ENCODE measurements at regions not wholly inside any gene's neighbourhood (a gene's known extent, or its start where the extent isn't known, plus 50 kb on each side); places are given as distances from the start of the nearest gene placed in this dataset.

DNA sequence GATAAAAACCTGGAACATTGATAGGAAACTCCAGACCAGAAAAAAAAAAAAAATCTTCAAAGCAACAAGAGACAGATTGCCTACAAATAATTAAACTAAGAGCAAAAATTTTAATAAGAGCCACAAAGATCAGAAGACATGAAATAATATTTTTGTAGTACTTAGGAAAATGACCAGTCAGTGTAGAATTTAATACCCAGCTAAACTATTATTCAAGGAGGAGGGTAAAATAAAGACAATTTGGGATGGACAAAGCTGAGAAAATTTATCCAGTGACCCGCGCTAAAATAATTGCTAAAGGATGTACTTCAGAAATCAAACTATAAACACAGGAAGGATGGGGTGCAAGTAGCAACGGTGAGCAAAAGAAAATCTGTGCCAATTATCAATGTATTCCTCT is 133.2 kb downstream of the AQP9 start:
- no peak for DNase-seq (ENCODE audit: low read depth)

GRCh38 chr15:58273104-58273503 is 134.9 kb downstream of the AQP9 start:
- DNase-seq (ENCODE audit: low read depth) = no peak

DNA sequence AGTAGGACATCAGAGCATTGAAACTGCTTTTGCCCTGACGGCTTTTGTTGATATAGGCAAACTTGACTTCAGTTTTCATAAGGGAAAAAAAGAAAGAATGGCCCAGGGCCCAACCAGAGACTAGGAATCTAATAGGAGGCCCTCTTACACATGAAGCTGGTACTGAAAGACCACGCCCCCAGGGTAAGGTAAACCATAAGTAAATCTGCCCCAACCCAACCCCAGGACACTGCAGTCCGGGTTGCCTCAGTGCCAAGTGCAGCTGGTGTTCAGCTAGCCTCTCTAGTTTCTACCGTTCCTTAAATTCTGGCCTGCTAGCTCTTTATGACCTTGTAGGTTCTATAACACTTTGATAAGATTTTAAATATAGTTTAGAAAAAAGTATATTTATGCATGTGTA is 136.7 kb downstream of the AQP9 start:
- no peak for DNase-seq (ENCODE audit: low read depth)

- DNase-seq (ENCODE audit: low read depth) = no peak
Measured at GRCh38 chr15:58275785-58276184, 137.6 kb downstream of the AQP9 start.

DNA sequence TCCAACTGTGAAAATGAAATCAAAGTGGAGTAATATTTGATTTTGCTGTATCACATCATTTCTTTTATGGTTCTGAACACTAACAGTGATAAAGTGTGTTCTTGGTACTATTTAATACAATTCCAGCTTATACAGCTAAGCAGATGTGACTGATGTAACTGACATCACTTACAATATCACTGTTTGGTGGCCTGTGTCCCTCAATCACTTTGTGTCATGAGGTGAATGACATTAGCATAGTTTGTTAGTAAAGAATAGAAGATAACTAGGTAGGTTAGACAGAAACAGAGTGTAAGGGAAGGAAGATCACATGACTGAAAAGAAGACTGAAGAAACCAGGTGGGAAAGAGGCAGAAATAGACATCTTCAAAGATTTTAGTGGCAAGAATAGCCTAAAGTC is 138.7 kb downstream of the AQP9 start:
- DNase-seq (ENCODE audit: low read depth) = no peak

GRCh38 chr15:58277333-58277732 is 139.2 kb downstream of the AQP9 start:
- DNase-seq (ENCODE audit: low read depth) = no peak

DNA sequence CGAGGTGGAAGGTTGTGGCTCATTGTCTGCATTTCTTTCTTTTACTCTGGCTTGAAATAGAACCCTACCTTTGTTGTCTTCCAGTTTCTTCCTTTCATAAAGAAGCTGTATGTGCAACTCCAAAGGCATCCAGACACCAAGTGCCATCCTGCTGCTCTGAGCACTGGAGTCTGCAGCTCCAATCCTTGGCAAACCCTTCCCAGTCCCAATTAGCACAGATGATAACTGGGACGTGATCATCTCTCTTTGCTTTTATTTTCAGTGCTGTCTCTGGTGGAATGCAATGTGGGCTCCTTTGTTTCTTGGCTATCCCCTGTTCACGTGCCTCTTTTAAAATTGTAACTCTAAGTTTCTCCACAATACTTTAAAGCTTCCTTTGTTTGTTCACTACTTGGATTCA is 140.9 kb downstream of the AQP9 start:
- DNase-seq (ENCODE audit: low read depth) = no peak

DNA sequence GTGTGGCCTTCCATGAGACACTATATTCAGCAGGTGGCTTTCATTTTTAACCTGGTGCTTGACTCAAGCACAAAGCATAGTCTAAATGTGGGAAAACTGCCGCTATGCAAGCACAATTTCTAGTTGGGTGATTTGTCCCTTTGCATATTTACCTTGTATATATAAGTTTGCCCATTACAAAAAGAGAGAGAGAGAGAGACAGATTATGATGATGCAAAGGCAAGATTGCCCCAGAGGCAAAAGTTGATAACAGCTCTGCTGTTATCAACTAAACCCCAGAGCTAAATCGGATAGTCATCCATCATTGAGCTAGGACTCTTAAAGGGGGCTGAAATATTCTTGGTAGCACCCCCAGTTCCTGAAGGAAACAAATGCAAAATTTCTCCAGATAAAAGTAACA is 141.5 kb downstream of the AQP9 start:
- no peak for DNase-seq (ENCODE audit: low read depth)

DNA sequence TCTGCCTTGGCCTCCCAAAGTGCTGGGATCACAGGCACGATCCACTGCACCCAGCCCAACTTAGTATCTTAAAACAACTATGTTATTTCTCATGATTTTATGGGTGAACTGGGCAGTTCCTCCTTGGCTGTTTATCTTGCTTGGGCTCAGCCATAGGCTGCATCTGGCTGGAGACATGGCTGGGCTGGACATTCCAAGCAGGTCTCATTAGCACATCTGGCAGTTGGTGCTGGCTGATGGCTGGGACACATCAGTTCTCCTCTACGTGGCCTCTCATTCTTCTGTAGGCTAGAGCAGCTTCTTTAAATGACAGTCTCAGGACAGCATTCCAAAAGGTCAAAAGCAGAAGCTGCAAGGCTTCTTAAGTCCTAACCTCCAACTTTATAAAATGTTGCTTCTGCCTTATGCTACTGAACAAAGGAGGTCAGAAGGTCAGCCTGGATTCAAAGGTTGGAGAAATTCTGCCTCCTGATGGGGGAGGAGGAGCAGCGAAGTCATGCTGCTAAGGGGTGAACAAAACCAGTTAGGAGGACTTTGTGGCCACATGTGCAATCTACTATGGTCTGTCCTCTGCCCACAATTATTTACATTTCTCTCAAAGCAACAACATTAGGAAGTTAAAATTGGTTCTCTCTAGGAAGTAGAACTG is 144.0 kb downstream of the AQP9 start:
- DNase-seq (ENCODE audit: low read depth) = no peak

DNA sequence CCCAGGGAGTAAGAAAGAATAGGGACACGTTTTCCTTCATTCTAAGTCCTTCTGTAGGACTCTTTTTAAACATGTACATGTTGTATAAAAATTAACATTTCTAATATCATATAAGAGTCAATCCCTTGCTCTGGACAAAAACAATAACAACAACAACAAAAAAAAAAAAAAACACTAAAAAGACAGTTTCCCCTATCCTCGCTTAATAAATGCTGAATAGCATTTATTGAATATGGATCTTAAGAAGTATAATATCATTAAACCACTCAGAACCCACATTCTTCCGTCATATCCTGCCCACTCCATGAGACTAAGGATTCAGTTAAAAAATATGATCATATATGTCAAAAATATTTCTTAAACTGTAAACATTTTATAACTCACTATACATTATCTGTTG is 145.1 kb downstream of the AQP9 start:
- no peak for DNase-seq (ENCODE audit: low read depth)

DNA sequence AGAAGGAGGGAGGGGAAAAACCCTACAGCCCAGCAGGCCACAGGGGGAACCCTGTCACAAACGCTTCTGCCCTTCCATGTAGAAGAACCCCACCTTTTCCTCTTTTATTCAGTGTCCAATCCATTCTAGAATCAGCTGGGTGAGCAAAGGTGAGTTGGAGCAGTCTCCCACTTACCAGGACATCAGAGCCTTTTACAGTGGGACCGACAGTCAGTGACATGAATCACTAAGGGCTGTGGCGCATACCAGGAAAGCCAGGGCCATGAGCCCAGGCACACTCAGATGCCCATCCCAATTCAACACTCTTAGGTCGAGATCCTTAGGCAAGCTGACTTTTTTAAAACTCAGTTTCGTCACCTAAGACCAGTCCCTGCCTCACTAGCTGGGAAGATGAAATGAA is 146.1 kb downstream of the AQP9 start:
- DNase-seq (ENCODE audit: low read depth) = no peak

DNA sequence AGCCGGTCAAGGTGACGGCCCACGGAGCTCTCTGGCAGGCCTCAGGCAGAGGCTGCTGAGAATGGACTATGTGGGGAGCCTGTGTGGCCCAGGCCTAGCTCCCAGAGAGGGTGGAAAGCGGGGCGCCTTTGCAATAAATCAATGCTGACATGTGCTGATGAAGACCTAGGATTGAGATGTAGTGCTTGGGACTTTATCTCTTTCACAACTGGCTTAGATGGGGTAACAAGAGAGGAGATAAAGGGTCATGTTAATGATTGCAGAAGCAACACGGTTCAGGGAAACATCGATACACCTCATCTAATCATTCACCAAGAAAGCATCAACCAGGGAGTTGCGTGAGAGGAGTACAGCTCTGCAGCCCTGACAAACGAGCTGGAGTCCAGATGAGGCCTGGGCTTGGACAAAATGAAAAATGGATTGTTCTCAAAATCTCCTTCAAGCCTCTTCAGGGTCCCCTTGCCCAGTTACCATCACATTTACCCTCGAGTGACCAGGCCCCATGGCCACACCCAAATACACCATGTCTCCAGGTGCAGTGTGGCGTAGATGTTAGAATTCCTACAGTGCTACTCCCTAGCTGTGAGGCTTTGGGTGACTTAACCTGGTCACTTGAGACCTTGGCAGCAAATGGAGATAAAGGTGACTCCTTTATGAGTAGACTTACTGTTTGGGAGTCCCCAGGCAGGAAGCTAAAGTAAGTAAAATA is 146.4 kb upstream of the LIPC start:
- DNase-seq (ENCODE audit: low read depth) = no peak

DNA sequence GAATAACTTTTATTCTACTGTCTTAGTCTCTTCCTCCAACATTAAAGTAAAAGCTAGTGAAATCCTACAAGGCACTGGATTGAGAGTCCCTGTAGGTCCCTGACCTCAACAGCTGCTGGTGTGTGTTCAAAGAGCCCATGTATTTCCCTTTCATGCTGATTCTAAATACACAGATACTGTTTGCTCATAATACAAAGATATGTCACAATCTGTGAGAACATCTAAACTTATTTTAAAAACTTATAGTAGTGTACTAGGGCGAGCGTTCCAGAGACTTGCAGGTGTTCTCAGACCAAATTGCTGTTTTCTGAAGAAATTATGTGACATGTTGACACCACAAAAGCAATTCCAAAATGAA is 145.9 kb upstream of the LIPC start:
- no peak for DNase-seq (ENCODE audit: low read depth)

- DNase-seq (ENCODE audit: low read depth) = no peak
Measured at GRCh38 chr15:58286523-58286922, 145.3 kb upstream of the LIPC start.

DNA sequence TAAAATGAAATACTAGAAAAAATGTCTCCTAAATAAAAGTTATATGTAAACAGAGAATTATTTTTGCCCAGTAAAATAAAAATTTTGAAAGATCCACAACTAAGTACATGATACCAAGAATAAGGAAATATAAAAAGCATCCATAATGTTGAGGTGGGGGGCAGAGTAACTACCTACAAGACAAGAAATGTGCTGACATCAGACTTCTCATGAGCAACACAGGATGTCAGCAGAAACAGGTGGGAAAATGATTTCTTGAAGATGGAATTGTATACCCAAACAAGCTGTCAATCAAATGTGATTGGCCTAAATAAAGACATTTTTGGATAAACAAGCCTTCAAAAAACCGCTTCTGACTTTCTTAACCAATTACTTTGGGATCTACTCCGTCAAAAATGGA is 143.9 kb upstream of the LIPC start:
- DNase-seq (ENCODE audit: low read depth) = no peak

- DNase-seq (ENCODE audit: low read depth) = no peak
Measured at GRCh38 chr15:58288592-58288991, 143.2 kb upstream of the LIPC start.

DNA sequence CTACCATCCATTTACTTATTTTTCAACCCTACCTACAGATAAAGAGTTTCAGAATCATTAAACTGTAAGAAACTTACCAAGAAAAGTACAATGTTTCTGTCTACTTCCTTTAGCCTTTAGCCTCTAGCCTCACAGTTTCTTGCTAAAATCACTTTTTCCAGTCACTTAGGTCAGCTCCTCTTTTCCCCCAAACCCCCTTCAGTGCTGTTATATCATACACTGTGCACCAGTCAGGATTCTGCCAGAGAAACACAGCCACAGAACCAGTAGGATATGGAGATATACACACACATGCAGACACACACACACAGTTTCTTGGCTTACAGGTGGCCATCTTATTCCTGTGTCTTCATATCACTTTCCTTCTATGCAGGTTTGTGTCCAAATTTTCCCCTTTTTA is 139.9 kb upstream of the LIPC start:
- DNase-seq (ENCODE audit: low read depth) = no peak

- no peak for DNase-seq (ENCODE audit: low read depth)
Measured at GRCh38 chr15:58292751-58293175, 139.0 kb upstream of the LIPC start.

DNA sequence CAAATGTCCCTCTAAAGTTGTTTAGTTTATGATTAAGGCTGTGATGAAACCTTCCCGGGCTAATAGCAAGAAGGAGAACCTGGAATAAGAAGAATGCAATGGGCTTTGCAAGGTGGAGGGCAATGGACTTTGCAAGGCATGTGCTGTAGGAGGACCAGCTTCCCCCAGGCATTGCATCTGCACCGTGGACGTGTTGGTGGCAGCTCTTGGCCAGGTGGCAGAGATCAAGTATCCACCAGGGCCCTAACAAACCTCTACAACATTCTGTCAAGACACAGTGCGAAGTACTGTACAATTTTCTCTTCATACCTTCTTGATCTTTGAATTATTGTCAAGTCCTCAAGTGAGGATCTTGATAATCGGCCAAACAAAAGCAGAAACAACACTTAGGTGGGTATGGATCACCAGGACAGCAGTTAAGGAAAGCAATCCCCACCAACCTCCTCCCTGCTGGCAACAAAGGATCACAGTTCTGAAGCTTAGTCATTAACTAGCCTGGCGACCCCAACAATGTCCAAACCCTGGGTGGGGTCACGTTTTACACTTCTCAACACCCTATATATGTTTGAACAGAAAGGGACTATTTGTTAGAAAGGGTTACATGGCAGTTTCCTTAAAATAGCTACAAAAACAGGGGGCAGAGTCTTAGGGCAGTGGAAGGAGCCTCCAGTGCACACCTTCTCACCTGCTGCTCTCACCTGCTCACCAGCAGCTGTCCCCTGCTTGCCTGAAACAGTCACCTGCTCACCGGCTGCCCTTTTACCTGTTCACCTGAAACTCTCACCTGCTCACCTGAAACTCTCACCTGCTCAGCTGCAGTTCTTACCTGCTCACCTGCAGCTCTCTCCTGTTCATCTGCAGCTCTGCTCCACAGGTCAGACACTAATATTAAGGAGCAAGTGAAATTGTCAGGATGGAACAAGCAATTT is 137.9 kb upstream of the LIPC start:
- no peak for DNase-seq (ENCODE audit: low read depth)

- DNase-seq (ENCODE audit: low read depth) = no peak
Measured at GRCh38 chr15:58294681-58295254, 137.0 kb upstream of the LIPC start.

DNA sequence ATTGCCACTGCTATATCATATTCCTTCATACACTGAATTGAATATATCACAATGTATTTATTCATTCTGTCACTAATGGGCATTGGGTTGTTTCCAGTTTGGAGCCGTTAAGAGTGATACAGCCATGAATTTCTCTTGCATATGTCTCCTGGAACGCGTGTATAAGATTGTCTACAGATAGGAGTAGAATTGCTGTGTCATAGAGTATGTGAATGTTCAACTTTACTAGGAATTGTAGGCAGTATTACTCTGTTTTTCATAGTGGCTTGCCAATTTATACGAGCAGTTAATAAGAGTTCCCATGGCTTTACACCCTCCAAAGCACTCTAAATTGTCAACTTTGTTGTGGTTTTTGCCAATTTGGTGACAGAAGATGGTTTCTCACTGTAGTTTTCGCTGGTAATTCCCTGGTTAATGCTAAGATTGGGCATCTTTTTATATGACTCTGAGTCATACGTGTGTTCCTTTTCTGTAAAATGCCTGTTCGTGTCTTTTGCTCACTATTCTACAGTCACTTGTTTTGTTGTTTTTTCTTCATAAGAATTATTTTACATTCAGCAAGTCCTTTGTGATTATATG is 136.1 kb upstream of the LIPC start:
- DNase-seq (ENCODE audit: low read depth) = no peak

DNA sequence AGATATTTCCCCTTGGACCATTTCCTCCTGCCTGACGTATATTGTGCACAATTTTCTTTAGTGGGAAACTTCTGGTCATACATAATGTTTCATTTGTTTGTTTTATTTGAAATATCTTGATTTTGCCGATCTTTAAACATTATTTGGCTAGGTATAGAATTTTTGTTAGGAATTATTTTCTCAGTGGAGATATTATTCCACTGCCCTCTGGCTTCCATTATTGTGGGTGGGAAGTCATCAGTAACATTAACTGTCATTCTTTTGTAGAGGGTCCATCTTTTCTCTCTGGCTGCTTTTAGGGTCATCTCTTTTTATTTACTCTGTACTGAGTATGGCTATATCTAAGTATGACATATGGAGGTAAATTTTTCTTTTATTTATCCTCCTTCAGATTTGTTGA is 135.5 kb upstream of the LIPC start:
- DNase-seq (ENCODE audit: low read depth) = no peak

Measured in HS-27A (cell line).